Stomach (tissue), 8 donors: ENCODE measurements at regions not wholly inside any gene's neighbourhood (a gene's known extent, or its start where the extent isn't known, plus 50 kb on each side); places are given as distances from the start of the nearest gene placed in this dataset.

ENCODE experiments used
- DNase-seq, 2 donors: peaks; one replicate each; pipeline versions ENCODE4 v3.0.0 to v3.0.0-alpha.2; 2013 to 2019
- H3K27ac ChIP-seq, 5 donors: fragments of 200-600 bp in 4 of 5; sonication (generic) in 4 of 5; one replicate each; pipeline ENCODE4 v1.5.1; 2013 to 2019; ENCODE audit warnings: mild to moderate bottlenecking in 1 of 5, moderate library complexity in 1 of 5
- H3K27me3 ChIP-seq, 3 donors: fragments of 200-600 bp; sonication (generic); one replicate each; pipeline ENCODE4 v1.5.1; 2017 to 2019; ENCODE audit warnings: mixed run types in 1 of 3
- H3K36me3 ChIP-seq, 4 donors: fragments of 200-600 bp; sonication (generic); 1 replicate in 3 of 4; 2 replicates in 1 of 4; pipeline ENCODE4 v1.5.1; 2016 to 2019
- H3K4me1 ChIP-seq, 4 donors: fragments of 200-600 bp; sonication (generic); one replicate each; pipeline ENCODE4 v1.5.1; 2016 to 2019
- H3K4me3 ChIP-seq, 4 donors: fragments of 200-600 bp; sonication (generic) in 3 of 4; one replicate each; pipeline ENCODE4 v1.5.1; 2016 to 2019; ENCODE audit warnings: mild to moderate bottlenecking in 1 of 4
- H3K9me3 ChIP-seq, 4 donors: fragments of 200-600 bp; sonication (generic); one replicate each; pipeline ENCODE4 v1.5.1; 2016 to 2019
- CTCF ChIP-seq, 7 experiments: fragments of 450-650 bp in 4 of 7; fragments of 200-600 bp in 3 of 7; sonication (generic) in 3 of 7; IDR thresholded peaks; one replicate each; pipeline ENCODE4 v1.5.1; 2016 to 2019; ENCODE audit warnings: antibody characterized with exemption in 7 of 7, control low read depth in 2 of 7, mild to moderate bottlenecking in 1 of 7
- EP300 ChIP-seq: sonication (generic); formaldehyde crosslinking; IDR thresholded peaks from one replicate; pipeline ENCODE4 v1.6.1; 2017; ENCODE audit warnings: antibody characterized with exemption
- POLR2A ChIP-seq, 4 donors: fragments of 450-650 bp; IDR thresholded peaks; one replicate each; pipeline ENCODE4 v1.6.1; 2016; ENCODE audit warnings: antibody characterized with exemption in 4 of 4, control low read depth in 2 of 4, mild to moderate bottlenecking in 1 of 4, moderate library complexity in 1 of 4
- POLR2AphosphoS5 ChIP-seq, 3 donors: sonication (generic); formaldehyde crosslinking; IDR thresholded peaks; one replicate each; pipeline ENCODE4 v1.6.1; 2016; ENCODE audit warnings: antibody characterized with exemption in 3 of 3
- WGBS, 5 donors: extraction: QIAGEN DNeasy Blood & Tissue Kit in 3 of 5; methylation state at CpG; one replicate each; pipeline versions ENCODE4 v1.1.5 to v1.1.7; 2013 to 2018; 5-methylcytosine and 5-hydroxymethylcytosine counted together
- intact Hi-C: fragments of 100-400 bp; cut with DNase I; formaldehyde crosslinking; loops from one replicate; pipeline ENCODE4 v1.15.1; 2023; ENCODE audit warnings: low total_unique reads
- donor health status: healthy with polysubstance abuse.
- donor health status: Bipolar disorder and iron deficiency.
- donor health status: healthy.

GRCh38 chr2:54042341-54042740 is 71.5 kb upstream of the PSME4 start:
- no peaks in the 10 kb centered on the region for H3K4me1 ChIP-seq
- H3K36me3 ChIP-seq: peaks cover 0 to 8% (median 4%) of the 10 kb centered on the region in 4 donors
- H3K27ac ChIP-seq: peak overlapping the region in 2 of 5 donors; percentile 2 to 7
- 65 to 76% (median 71%) methylated on average over 2 of the region's 2 CpGs for WGBS, 5 donors
- intact Hi-C loops: no loop called here
- H3K9me3 ChIP-seq: peaks cover 6 to 15% (median 10%) of the 10 kb centered on the region in 4 donors
- no peak overlapping the region for H3K4me3 ChIP-seq
- no peak for DNase-seq
- TF ChIP-seq POLR2AphosphoS5 (IDR thresholded peaks at IDR 0.05) (no peak), EP300 (no peak), POLR2A (IDR thresholded peaks at IDR 0.05) (no peak), CTCF (IDR thresholded peaks at IDR 0.05) (no peak)
- no peaks in the 10 kb centered on the region for H3K27me3 ChIP-seq

GRCh38 chr2:54041135-54041534 is 70.3 kb upstream of the PSME4 start:
- Histone ChIP-seq H3K4me3 (no peak overlapping the region), H3K9me3 (peaks cover 6 to 15% (median 10%) of the 10 kb centered on the region in 4 donors), H3K27ac (no peak overlapping the region), H3K27me3 (no peaks in the 10 kb centered on the region), H3K4me1 (no peaks in the 10 kb centered on the region), H3K36me3 (peaks cover 0 to 8% (median 4%) of the 10 kb centered on the region in 4 donors)
- intact Hi-C loops: no loop called here
- 78 to 96% (median 85%) methylated on average over 4 of the region's 4 CpGs for WGBS, 5 donors
- no peak for TF ChIP-seq POLR2AphosphoS5 (IDR thresholded peaks at IDR 0.05)
- no peak for TF ChIP-seq POLR2A (IDR thresholded peaks at IDR 0.05)
- no peak for TF ChIP-seq EP300
- TF ChIP-seq CTCF (IDR thresholded peaks at IDR 0.05): no peak
- DNase-seq: no peak

- peaks cover 6 to 13% (median 10%) of the 10 kb centered on the region in 4 donors for H3K9me3 ChIP-seq
- 91 to 100% (median 94%) methylated on average over 1 of the region's 1 CpG for WGBS, 5 donors
- no peak overlapping the region for H3K4me3 ChIP-seq
- TF ChIP-seq EP300: no peak
- TF ChIP-seq POLR2AphosphoS5 (IDR thresholded peaks at IDR 0.05): no peak
- no peak for TF ChIP-seq POLR2A (IDR thresholded peaks at IDR 0.05)
- TF ChIP-seq CTCF (IDR thresholded peaks at IDR 0.05): no peak
- peaks cover 0 to 8% (median 3%) of the 10 kb centered on the region in 4 donors for H3K36me3 ChIP-seq
- H3K27me3 ChIP-seq: no peaks in the 10 kb centered on the region
- intact Hi-C loops: no loop called here
- H3K4me1 ChIP-seq: no peaks in the 10 kb centered on the region
- no peak overlapping the region for H3K27ac ChIP-seq
- DNase-seq: no peak
Measured at GRCh38 chr2:54040685-54041084, 69.9 kb upstream of the PSME4 start.

- intact Hi-C loops: no loop called here
- peaks cover 3 to 8% (median 6%) of the 10 kb centered on the region in 4 donors for H3K9me3 ChIP-seq
- TF ChIP-seq POLR2A (IDR thresholded peaks at IDR 0.05) (no peak), CTCF (IDR thresholded peaks at IDR 0.05) (no peak), POLR2AphosphoS5 (IDR thresholded peaks at IDR 0.05) (no peak), EP300 (no peak)
- H3K27me3 ChIP-seq: no peaks in the 10 kb centered on the region
- no peak overlapping the region for H3K4me3 ChIP-seq
- H3K4me1 ChIP-seq: no peaks in the 10 kb centered on the region
- H3K36me3 ChIP-seq: peaks cover 0 to 4% (median 1%) of the 10 kb centered on the region in 4 donors
- 73 to 95% (median 91%) methylated on average over 2 of the region's 2 CpGs for WGBS, 5 donors
- DNase-seq: no peak
- no peak overlapping the region for H3K27ac ChIP-seq
Measured at GRCh38 chr2:54040250-54040649, 69.5 kb upstream of the PSME4 start.
